Esophagus muscularis mucosa (tissue), 4 donors: ENCODE measurements at regions not wholly inside any gene's neighbourhood (a gene's known extent, or its start where the extent isn't known, plus 50 kb on each side); places are given as distances from the start of the nearest gene placed in this dataset.

ENCODE experiments used
- CTCF ChIP-seq, 3 experiments: fragments of 200-600 bp in 2 of 3; fragments of 450-650 bp in 1 of 3; sonication (generic) in 2 of 3; IDR thresholded peaks; one replicate each; pipeline ENCODE4 v1.5.1; 2017 to 2019; ENCODE audit warnings: antibody characterized with exemption in 3 of 3, mild to moderate bottlenecking in 2 of 3, moderate library complexity in 1 of 3
- EP300 ChIP-seq: sonication (generic); formaldehyde crosslinking; IDR thresholded peaks from one replicate; pipeline ENCODE4 v1.6.1; 2017; ENCODE audit warnings: antibody characterized with exemption
- POLR2A ChIP-seq: fragments of 450-650 bp; IDR thresholded peaks from one replicate; pipeline ENCODE4 v1.6.1; 2017; ENCODE audit warnings: antibody characterized with exemption, moderate library complexity, mild to moderate bottlenecking, low read depth
- POLR2AphosphoS5 ChIP-seq, 2 donors: sonication (generic); formaldehyde crosslinking; IDR thresholded peaks; one replicate each; pipeline ENCODE4 v1.6.1; 2017; ENCODE audit warnings: antibody characterized with exemption in 2 of 2

GRCh38 chr3:159163656-159164055 lies 361.8 kb downstream of the MFSD1 start:
- TF ChIP-seq POLR2AphosphoS5 (IDR thresholded peaks at IDR 0.05): no peak
- no peak for TF ChIP-seq CTCF (IDR thresholded peaks at IDR 0.05)
- no peak for TF ChIP-seq POLR2A
- TF ChIP-seq EP300: no peak
